ENCODE measurements at regions not wholly inside any gene's neighbourhood (a gene's known extent, or its start where the extent isn't known, plus 50 kb on each side); places are given as distances from the start of the nearest gene placed in this dataset.
A peak's percentile ranks its signal among the peaks of the same experiment; 100 is the strongest.

DNA sequence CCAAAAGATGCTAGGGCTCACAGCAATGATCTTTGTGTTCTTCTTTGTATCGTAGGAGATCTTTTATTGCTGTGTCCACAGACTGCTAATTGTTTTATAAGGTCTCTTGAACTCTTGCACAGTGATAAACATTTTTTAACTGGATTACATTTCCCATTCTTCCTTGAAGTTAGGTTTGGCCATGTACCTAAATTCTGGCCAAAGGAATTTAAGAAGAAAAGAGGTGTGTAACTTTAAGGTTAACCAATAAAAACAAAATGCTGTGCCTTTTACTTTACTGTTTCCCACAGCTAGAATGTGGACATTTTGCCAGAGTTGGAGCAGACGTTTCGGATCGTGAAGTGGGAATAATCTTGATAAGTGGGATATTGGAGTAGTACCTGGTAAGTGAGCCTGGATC, 82.6 kb upstream of the GPC6 start:
- Histone ChIP-seq H3K36me3 (ENCODE audit: control insufficient read depth in 1 of 2, insufficient read depth in 2 of 2, low read depth in 1 of 2, low read length in 2 of 2) (no peaks in the 10 kb centered on the region), H2AFZ (ENCODE audit: low read depth, low read length) (no peak overlapping the region), H3K79me1 (replicated peaks; ENCODE audit: low read length, poor library complexity, severe bottlenecking) (no peaks in the 10 kb centered on the region), H3K18ac (ENCODE audit: low read depth in 1 of 2, low read length in 2 of 2) (no peak overlapping the region), H2AK5ac (ENCODE audit: low read length, severe bottlenecking) (no peak overlapping the region), H4K8ac (ENCODE audit: low read length) (no peak overlapping the region), H3K27me3 (ENCODE audit: control insufficient read depth in 1 of 2, insufficient read depth in 1 of 2, low read length in 2 of 2) (no peaks in the 10 kb centered on the region), H3K27ac (ENCODE audit: low read length, poor library complexity, severe bottlenecking) (no peak overlapping the region), H2BK5ac (ENCODE audit: low read depth, low read length, poor library complexity, severe bottlenecking) (no peak overlapping the region), H4K91ac (ENCODE audit: low read length) (no peak overlapping the region), H3K9me3 (ENCODE audit: control insufficient read depth, low read length) (no peaks in the 10 kb centered on the region), H2BK120ac (ENCODE audit: low read depth, low read length) (no peak overlapping the region), H3K23ac (ENCODE audit: low read length in 2 of 2) (no peak overlapping the region), H3K14ac (ENCODE audit: low read length in 2 of 2) (no peak overlapping the region), H3K9ac (ENCODE audit: low read length) (no peak overlapping the region), H3K4ac (ENCODE audit: low read depth in 1 of 2, low read length in 2 of 2) (no peak overlapping the region), H2BK15ac (ENCODE audit: low read depth, poor library complexity, severe bottlenecking) (no peak overlapping the region), H2BK12ac (ENCODE audit: low read length in 2 of 2) (no peak overlapping the region), H3K4me3 (ENCODE audit: insufficient read depth in 1 of 2, low read depth in 1 of 2, low read length in 2 of 2) (no peak overlapping the region), H3K4me2 (ENCODE audit: low read length, poor library complexity, severe bottlenecking) (no peak overlapping the region), H3K4me1 (ENCODE audit: control insufficient read depth, insufficient read depth, low read depth, low read length) (no peaks in the 10 kb centered on the region)
- 95% methylated on average over 3 of the region's 4 CpGs for WGBS
- no peak for DNase-seq

- Histone ChIP-seq H4K8ac (ENCODE audit: low read length) (no peak overlapping the region), H2BK12ac (ENCODE audit: low read length in 2 of 2) (no peak overlapping the region)
These were observed 81.4 kb upstream of the GPC6 start for GRCh38 chr13:93145199-93145598.

DNA sequence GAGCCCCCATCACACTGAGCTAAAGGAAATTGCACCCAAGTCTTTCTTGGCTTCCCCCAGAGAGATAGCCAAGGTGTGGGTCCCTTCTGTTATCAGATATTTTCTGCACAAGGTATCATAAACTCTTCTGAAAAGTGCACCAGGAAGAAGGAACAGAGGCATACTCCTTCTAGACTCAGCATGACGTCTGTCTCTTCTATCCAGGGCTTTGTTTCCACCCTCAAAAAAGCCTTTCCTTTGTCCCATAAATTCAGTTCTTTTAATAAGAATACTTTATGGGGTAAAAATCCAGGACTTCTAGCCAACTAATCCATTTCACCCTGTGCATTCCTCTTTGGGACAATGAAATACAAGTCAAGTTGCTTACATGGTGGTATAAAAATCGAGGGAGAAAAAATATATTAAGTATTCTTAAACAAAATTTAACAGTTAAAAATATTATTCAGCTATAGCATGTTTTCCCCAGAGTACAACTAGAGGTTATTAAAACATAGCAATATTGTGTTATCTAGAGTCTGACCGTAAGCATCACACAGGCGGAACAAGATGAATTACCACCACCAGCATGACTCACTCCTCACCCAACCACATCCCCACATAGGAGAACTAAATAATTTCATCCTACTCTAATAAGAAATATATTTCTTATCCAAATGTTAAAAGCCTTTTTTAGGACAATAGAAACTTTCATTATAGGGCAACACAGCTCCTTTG, 79.9 kb upstream of the GPC6 start:
- Histone ChIP-seq H3K27ac (ENCODE audit: low read length, poor library complexity, severe bottlenecking) (no peak overlapping the region), H2BK15ac (ENCODE audit: low read depth, poor library complexity, severe bottlenecking) (no peak overlapping the region), H3K9ac (ENCODE audit: low read length) (peak overlapping the region; percentile 47), H2AK5ac (ENCODE audit: low read length, severe bottlenecking) (no peak overlapping the region), H4K91ac (ENCODE audit: low read length) (no peak overlapping the region), H3K14ac (ENCODE audit: low read length in 2 of 2) (no peak overlapping the region), H2BK5ac (ENCODE audit: low read depth, low read length, poor library complexity, severe bottlenecking) (no peak overlapping the region), H3K18ac (ENCODE audit: low read depth in 1 of 2, low read length in 2 of 2) (no peak overlapping the region), H3K79me1 (replicated peaks; ENCODE audit: low read length, poor library complexity, severe bottlenecking) (no peaks in the 10 kb centered on the region), H2AFZ (ENCODE audit: low read depth, low read length) (no peak overlapping the region), H2BK12ac (ENCODE audit: low read length in 2 of 2) (no peak overlapping the region), H3K4me3 (ENCODE audit: insufficient read depth in 1 of 2, low read depth in 1 of 2, low read length in 2 of 2) (no peak overlapping the region), H3K9me3 (ENCODE audit: control insufficient read depth, low read length) (no peaks in the 10 kb centered on the region), H3K36me3 (ENCODE audit: control insufficient read depth in 1 of 2, insufficient read depth in 2 of 2, low read depth in 1 of 2, low read length in 2 of 2) (no peaks in the 10 kb centered on the region), H3K4me2 (ENCODE audit: low read length, poor library complexity, severe bottlenecking) (no peak overlapping the region), H4K8ac (ENCODE audit: low read length) (no peak overlapping the region), H3K23ac (ENCODE audit: low read length in 2 of 2) (no peak overlapping the region), H2BK120ac (ENCODE audit: low read depth, low read length) (no peak overlapping the region), H3K4ac (ENCODE audit: low read depth in 1 of 2, low read length in 2 of 2) (no peak overlapping the region), H3K27me3 (ENCODE audit: control insufficient read depth in 1 of 2, insufficient read depth in 1 of 2, low read length in 2 of 2) (no peaks in the 10 kb centered on the region), H3K4me1 (ENCODE audit: control insufficient read depth, insufficient read depth, low read depth, low read length) (no peaks in the 10 kb centered on the region)
- peak; percentile 56 for DNase-seq
- 20% methylated on average over 2 of the region's 4 CpGs for WGBS

More at GRCh38 chr13:93145199-93145598, 81.4 kb upstream of the GPC6 start:
- Histone ChIP-seq H2BK5ac (ENCODE audit: low read depth, low read length, poor library complexity, severe bottlenecking) (no peak overlapping the region), H3K27me3 (ENCODE audit: control insufficient read depth in 1 of 2, insufficient read depth in 1 of 2, low read length in 2 of 2) (no peaks in the 10 kb centered on the region), H3K14ac (ENCODE audit: low read length in 2 of 2) (peak overlapping the region in 1 of 2 experiments; percentile 12), H4K91ac (ENCODE audit: low read length) (no peak overlapping the region), H3K4me2 (ENCODE audit: low read length, poor library complexity, severe bottlenecking) (no peak overlapping the region), H3K18ac (ENCODE audit: low read depth in 1 of 2, low read length in 2 of 2) (no peak overlapping the region), H3K4me1 (ENCODE audit: control insufficient read depth, insufficient read depth, low read depth, low read length) (no peaks in the 10 kb centered on the region), H3K4me3 (ENCODE audit: insufficient read depth in 1 of 2, low read depth in 1 of 2, low read length in 2 of 2) (no peak overlapping the region), H3K36me3 (ENCODE audit: control insufficient read depth in 1 of 2, insufficient read depth in 2 of 2, low read depth in 1 of 2, low read length in 2 of 2) (no peaks in the 10 kb centered on the region), H3K4ac (ENCODE audit: low read depth in 1 of 2, low read length in 2 of 2) (no peak overlapping the region), H2BK120ac (ENCODE audit: low read depth, low read length) (no peak overlapping the region), H3K9me3 (ENCODE audit: control insufficient read depth, low read length) (no peaks in the 10 kb centered on the region), H2BK15ac (ENCODE audit: low read depth, poor library complexity, severe bottlenecking) (no peak overlapping the region), H2AFZ (ENCODE audit: low read depth, low read length) (no peak overlapping the region), H2AK5ac (ENCODE audit: low read length, severe bottlenecking) (no peak overlapping the region), H3K23ac (ENCODE audit: low read length in 2 of 2) (no peak overlapping the region), H3K79me1 (replicated peaks; ENCODE audit: low read length, poor library complexity, severe bottlenecking) (no peaks in the 10 kb centered on the region), H3K9ac (ENCODE audit: low read length) (no peak overlapping the region), H3K27ac (ENCODE audit: low read length, poor library complexity, severe bottlenecking) (no peak overlapping the region)
- WGBS = 30% methylated on average over 2 of the region's 2 CpGs
- DNase-seq = no peak

DNA sequence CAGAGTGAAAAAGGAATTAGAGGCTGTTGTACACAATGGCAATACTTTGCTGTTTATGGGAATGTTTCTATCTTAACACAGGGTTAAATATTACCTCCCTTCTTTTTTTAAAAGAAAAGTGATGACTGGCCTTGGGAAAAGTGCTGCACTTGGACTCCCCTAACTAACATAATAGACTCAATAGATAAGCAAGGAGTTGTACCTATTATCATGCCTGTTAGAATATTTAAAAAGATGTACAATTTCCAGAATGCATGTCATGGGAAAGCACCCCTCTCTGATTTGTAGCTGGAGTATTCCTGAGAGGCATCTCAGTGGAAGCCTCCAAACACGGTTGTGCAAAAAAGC, 79.3 kb upstream of the GPC6 start:
- H3K4me1 ChIP-seq (ENCODE audit: control insufficient read depth, insufficient read depth, low read depth, low read length) = no peaks in the 10 kb centered on the region
- H3K27me3 ChIP-seq (ENCODE audit: control insufficient read depth in 1 of 2, insufficient read depth in 1 of 2, low read length in 2 of 2) = no peaks in the 10 kb centered on the region
- H2BK5ac ChIP-seq (ENCODE audit: low read depth, low read length, poor library complexity, severe bottlenecking) = no peak overlapping the region
- no peak overlapping the region for H2BK12ac ChIP-seq (ENCODE audit: low read length in 2 of 2)
- H2AFZ ChIP-seq (ENCODE audit: low read depth, low read length) = no peak overlapping the region
- H3K4me3 ChIP-seq (ENCODE audit: insufficient read depth in 1 of 2, low read depth in 1 of 2, low read length in 2 of 2) = no peak overlapping the region
- no peak overlapping the region for H3K23ac ChIP-seq (ENCODE audit: low read length in 2 of 2)
- WGBS = no CpG with 5 or more reads among the region's 1 CpG
- peak overlapping the region; percentile 47 for H3K9ac ChIP-seq (ENCODE audit: low read length)
- no peak overlapping the region for H3K4ac ChIP-seq (ENCODE audit: low read depth in 1 of 2, low read length in 2 of 2)
- no peak overlapping the region for H4K8ac ChIP-seq (ENCODE audit: low read length)
- H3K18ac ChIP-seq (ENCODE audit: low read depth in 1 of 2, low read length in 2 of 2) = no peak overlapping the region
- H3K36me3 ChIP-seq (ENCODE audit: control insufficient read depth in 1 of 2, insufficient read depth in 2 of 2, low read depth in 1 of 2, low read length in 2 of 2) = no peaks in the 10 kb centered on the region
- no peak overlapping the region for H2AK5ac ChIP-seq (ENCODE audit: low read length, severe bottlenecking)
- H4K91ac ChIP-seq (ENCODE audit: low read length) = no peak overlapping the region
- no peak overlapping the region for H2BK120ac ChIP-seq (ENCODE audit: low read depth, low read length)
- no peaks in the 10 kb centered on the region for H3K9me3 ChIP-seq (ENCODE audit: control insufficient read depth, low read length)
- H3K79me1 ChIP-seq (replicated peaks; ENCODE audit: low read length, poor library complexity, severe bottlenecking) = no peaks in the 10 kb centered on the region
- H3K4me2 ChIP-seq (ENCODE audit: low read length, poor library complexity, severe bottlenecking) = no peak overlapping the region
- no peak for DNase-seq
- H3K27ac ChIP-seq (ENCODE audit: low read length, poor library complexity, severe bottlenecking) = no peak overlapping the region
- no peak overlapping the region for H3K14ac ChIP-seq (ENCODE audit: low read length in 2 of 2)
- H2BK15ac ChIP-seq (ENCODE audit: low read depth, poor library complexity, severe bottlenecking) = no peak overlapping the region
